Stimulated activated CD4-positive, alpha-beta T cell treated with anti-CD3 and anti-CD28 coated beads, Interleukin-4, amount 100 ng/mL, for 48 hours (primary cell): ENCODE measurements at regions not wholly inside any gene's neighbourhood (a gene's known extent, or its start where the extent isn't known, plus 50 kb on each side); places are given as distances from the start of the nearest gene placed in this dataset.

ENCODE experiments used
- DNase-seq, 2 donors: peaks; one replicate each; pipeline ENCODE4 v3.0.0-alpha.2; 2020; ENCODE audit warnings: low read depth in 2 of 2

DNA sequence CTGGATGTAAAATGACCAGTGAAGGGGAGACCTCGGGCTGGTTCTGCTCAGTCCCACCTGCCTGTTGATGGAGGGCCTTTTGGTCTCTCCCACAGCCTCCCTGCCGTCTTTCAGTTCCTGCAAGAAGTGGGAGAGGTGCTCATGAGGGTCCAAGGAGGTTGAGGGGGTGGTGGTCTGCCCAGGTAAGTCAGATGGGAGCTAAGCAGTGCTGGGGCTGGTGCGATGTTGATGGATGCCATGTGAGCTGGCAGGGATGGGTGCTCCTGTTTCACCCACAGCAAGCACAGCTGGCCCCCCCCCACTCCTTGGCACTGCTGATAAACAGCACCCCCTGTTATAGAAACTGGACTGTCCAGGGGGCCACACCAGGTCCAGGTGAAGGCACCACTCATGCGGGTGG lies 145.6 kb downstream of the NSG2 start:
- no peak for DNase-seq

DNA sequence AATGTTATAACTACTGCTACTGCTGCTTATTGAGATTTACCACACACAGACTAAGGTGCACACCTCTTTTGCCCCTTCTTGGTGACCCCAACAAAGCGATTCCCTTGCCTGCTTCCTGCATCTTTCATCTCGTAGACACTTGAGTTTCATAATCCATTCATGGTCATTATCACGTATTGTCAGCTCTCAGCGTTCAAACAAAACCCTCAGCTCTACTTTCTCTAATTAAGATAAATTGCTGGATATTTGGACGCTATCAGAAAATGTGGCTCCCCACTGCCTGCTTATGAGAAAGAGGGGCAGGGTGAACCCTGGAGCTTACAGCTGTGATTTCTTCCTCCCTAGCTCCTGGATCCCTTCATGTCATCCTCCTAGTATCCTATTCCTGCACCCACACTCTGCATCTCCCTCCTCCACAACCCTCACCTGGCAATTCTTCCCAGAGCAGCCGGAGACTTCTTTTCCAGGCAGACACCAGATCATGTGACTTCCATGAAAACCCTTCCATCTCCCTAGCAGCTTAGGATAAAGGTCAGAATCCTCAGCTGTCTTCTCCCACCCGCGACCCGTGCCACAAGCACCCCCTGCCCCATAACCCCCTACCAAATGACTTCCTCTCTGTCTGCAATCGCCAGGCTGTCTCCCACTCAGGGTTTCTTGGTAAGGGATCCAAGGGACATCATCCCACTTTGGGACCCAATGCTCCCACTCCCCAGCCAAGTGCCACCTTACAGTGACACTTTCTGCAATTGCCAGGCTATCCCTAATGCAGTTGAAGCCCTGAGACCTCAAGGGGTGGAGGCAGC lies 146.5 kb downstream of the NSG2 start:
- no peak for DNase-seq

DNA sequence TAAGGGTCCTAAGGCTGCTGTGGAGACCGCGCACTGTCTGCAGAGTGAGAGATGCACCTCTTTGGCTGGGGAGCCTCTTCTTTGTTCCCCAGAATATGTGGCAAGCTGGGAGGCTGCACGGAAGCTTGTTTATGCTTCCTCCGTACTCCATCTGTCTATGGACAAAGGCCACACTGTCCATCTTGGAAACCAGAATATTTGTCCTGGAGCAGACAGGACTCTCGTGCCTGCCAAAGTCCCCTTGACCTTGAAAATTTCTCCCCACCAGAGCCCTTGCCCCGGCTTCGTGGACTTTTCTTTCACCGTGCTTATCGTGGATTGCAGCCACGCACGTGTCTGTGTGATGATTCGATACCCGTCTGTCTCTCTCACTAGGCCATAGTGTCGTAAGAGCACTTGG lies 147.4 kb downstream of the NSG2 start:
- no peak for DNase-seq

DNA sequence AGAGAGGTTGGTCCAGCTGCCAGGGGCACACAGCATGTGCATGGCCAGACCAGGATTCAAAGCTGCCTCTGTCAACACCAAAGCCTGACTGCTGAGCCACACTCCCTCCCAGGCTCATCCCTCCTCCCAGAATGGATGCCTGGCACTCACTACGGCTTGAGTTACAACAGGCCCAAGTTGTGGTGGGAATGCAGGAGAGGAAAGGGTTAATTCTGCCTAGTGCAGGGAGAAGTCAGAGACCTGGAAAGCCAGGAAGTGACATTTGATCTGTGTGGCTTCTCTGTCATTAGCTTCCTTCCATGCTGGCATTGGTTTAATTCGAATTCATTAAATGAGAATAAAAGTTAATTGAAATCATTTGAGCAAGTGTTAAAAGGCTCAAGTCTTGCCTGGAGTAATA lies 150.0 kb downstream of the NSG2 start:
- no peak for DNase-seq

DNA sequence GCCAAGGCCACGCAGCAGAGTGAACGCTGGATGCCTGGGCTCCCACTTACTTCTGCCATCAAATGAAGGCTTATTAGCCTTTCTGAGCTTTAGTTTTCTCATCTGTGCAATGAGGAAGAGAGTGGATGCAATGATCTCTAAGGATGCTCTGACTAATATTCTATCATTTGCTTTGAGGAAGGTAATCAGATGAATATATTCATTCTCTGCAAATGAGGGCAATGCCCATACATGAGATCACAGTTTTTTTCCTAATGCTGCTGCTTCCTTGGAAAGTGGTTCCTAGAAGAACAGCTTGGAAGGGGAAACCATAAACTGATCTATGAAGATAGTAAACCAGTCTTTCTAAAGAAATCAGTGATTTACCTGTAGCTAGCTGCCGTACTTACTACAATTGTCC lies 152.4 kb downstream of the NSG2 start:
- no peak for DNase-seq

DNA sequence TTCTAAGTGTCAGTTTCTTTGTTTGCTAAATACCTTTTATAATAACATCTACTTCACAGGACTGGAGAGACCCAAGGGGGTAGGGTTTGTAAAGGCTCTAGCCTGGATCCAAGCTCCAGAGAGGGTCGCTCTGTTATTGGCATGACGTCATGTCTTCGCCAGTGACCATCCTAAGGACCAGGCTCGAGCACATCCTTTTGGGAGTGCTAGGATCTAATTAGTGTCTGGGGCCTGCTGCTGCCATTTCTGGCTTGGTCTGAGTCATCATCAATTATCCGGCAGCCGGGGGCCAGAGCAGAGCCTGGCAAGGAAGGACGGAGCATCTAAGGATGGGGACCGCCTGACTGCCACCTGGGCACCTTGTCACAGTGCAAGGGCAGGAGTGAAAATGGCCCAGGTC lies 153.0 kb downstream of the NSG2 start:
- DNase-seq: no peak

DNA sequence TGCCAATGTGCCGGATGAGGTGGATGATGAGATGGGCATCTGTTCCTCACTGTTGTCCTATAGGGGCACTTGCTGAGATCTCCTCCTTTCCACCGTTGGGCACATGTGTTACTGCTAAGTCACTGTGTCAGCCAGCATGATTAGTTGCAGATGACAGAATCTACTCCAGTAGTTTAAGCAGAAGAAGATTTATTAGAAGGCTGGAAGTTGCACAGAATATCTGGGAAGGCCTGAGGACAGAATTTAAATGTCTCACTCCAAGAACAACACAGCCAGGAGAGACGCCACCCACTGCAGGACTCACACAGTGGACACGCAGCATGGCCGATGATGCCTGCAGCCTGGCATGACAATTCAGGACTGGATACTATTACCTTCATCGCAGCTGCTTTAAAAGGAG lies 157.5 kb downstream of the NSG2 start:
- DNase-seq: no peak

DNA sequence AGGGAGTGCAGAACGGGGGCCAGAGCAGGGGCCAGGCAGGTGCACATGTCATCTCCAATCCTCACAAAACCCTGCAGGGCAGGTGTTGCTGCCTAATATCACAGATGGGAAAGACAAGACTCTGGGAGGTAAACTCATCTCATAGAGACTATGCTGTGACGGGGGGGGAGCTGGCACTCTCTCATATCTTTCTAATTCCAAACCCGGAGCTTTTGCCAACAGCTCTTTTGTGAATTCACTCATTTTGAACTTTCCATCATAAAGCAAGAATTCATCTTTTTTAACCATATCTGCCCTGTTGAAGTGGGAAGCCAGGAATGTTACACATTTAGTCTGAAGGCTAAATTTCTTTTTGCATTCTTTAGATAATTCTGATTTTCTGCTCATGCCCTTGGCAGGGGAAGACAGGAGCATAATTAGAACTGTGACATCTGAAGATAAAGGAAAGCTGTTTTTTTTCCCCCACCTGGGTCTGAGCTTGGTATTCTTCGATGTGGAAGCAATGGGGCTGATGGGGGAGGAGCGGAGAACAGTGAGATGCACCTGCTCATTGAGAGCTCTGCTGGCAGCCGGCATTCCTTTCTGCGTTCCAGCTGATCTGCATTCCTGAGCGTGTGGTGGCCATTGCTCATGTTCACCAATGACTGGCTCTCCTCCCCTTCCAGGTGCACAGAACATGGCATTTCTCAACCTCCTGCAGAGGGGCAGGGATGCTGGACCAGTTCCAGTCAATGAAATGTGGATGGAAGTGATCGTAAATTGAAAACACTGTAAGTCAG lies 159.2 kb downstream of the NSG2 start:
- no peak for DNase-seq

DNA sequence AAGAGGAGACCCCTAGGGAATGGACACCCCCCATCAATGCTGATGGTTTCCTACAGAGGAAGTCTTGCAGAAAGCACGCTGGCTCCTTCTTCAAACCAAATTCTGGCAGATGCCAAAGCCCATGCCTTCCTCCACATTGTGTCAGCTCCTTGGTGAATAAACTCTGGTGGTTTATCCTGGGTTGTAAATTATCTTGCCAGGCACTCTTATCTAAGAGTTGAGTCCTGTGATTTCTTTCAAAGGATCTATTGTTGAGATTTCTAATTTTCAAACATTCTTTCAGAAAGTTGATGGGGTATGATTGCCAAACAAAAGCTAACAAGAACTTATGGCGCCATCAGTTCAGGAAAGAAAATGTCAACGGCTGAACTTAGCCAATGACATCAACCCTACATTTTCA lies 160.4 kb downstream of the NSG2 start:
- DNase-seq: no peak

DNA sequence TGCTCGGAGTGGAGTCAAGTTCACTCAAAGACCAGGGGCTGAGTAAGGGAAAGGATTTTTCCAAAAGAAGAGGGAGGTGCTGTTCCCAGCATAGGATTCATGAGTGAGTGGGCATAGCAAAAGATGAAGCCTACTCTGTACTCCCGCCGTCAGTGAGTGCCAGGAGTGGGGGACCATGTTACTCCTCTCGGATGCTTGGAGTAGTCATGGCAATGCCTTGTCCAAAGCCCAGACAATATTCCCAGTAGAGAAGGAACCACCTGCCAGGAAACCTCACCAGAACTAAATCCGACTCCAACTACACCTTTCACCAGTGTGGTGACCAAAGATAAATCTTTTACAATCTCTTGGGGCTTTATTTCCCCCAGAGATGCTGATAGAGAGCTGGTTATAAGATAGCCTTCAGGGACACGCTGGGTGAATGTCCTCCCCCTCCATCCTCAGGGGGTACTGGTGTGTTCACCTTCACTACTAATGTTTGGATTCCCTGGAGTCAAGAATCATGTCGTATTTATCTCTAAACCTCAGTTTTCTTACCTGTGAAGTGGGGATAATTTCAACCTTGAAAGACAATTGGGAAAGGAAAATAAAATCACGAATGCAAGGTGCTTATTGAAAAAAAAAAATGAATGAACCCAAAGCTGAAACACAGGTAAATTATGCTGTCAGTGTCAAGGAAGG lies 165.2 kb downstream of the NSG2 start:
- no peak for DNase-seq

DNA sequence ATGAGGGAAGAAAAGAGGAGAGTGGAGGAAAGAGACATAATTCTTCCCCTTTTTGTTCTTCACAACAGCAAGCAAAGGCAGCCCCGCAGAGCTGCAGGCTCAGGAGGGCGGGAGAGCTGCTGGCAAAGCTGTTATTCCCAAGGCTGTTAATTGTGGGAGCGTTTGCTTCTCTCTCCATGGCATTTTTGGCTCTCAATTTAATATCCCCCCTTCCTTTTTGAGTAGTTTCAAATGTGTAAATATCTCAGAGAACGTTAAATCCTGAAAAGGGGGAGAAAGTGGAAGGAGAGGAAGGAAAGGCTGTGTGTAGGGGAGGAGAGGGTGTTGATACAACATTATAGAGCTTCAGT lies 165.7 kb downstream of the NSG2 start:
- DNase-seq: no peak

DNA sequence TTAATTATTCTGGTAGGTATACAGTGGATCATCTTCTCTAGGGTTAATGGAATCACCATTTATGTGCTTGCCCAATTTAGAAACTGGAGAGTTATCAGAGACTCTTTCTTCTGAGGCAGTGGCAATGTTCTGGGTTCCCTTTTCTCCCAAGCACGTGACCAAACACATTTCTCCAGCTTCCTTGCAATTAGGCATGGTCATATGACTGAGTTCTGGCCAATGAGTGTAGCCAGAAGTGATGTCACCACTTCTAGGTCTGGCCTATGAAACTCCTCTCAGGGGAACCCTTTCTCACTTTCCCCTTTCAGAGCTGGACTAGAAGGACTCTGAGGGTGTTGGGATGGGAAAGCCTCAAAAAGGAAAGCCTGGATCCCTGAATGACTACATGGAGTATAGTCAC lies 172.0 kb downstream of the NSG2 start:
- no peak for DNase-seq

DNA sequence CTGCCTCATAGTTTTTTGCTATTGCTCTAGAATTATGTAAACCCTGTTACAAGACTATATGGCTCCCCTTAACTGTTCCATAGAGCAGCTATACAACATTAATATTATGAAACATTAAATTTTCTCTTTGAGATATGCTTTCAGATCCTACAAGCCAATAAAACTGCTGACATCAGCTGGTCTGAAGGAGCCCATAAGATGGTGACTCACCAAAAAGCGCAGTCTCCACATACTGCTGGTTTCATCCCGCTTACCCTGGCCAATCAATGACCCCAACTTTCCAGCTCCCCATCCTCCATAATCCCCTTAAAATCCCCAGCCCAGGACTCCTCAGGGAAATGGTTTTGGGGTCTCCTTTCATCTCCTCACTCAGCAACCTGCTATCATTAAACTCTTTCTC lies 172.7 kb downstream of the NSG2 start:
- no peak for DNase-seq

DNA sequence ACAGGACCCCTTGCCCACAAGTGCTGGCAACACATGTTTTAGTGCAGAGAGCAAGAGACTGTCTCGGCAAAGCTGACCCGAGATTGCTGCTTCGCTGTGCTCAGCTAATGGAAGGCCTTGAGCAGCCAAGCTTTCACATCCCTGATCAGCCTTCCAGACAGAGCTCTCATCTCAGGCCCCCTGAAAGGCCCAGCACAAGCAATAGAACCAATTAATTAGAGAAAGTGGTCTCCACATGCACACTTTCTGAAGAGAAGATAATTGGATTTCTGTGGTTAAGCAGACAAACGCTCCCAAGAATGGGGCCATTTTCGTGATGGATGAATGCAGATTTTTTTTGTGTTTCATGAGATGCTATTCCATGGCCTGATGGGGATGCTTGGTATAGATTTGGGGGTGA lies 174.9 kb downstream of the NSG2 start:
- DNase-seq: no peak

DNA sequence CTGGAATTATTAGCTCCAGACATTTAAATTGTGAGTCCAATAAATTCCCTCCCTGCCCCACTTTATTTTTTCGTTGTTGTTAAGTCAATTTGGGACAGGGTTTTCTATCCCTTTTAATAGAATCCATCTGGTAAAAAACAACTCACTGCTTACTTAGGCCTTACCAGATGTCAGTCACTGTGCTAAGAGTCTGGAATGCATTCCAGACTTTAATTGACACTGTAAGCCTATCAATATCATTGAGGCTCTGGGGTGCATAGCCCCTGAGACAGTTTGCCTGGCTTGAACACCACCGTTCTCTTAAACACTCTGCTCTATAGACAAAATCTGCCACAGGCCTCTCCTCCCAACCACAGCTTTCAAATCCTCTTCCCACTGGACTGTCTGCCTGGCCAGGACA lies 175.9 kb downstream of the NSG2 start:
- no peak for DNase-seq

DNA sequence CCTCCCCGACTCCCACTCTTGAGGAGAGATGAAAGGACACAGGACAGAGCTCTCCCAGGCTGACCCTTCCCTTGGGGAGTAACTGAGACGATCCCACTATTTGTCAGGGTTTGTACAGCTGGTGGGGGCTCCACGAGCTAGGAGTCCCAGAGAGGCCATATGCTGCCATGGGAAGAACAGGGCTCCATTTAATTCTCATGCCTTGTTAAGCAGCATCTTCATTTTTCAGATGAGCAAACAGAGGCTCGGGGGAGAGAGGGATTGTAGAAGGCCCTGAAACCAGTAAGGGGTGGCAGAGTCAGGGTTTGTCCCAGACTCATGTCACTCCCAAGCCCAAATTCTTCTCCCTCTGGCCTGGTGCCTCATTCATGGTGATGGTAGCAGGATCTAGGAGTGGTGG lies 176.4 kb downstream of the NSG2 start:
- DNase-seq: no peak

DNA sequence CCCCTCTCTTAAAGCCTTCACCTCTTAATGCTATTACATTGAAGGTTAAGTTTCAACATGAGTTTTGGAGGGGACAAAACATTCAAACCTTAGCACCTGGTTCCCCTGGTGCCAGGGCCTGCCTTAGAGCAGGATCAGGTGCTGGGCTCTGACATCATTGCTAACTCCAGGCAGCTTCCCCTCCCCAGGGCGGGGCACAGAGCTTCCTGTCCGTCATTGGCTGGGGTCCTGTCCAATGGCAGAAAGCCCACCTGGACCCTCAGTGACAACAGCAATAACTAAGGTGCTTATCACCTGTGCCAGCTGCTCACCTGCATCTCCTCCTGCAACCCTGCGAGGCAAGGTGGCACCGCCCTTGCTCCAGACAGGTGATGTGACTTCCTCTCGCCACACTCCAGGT lies 177.4 kb downstream of the NSG2 start:
- DNase-seq: no peak

DNA sequence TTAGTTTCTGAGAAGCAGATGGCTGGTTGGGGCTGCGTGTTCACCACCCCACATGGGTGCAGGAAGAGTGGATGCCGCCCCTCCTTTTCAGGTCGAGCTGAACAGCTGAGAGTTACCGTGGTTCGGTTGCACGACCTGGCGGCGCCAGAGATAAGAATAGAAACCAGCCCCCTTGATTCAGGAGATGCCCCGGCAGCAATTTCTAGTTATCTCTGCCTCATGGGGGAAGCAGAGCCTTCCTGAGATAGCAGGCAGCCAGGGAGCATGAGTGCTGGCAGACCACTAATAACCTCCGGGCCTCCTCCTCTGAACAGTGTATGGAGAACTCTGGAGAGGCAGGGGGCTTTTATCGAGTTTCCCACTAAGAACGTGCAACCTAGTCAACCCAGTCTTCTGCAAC lies 177.8 kb downstream of the NSG2 start:
- DNase-seq: no peak

DNA sequence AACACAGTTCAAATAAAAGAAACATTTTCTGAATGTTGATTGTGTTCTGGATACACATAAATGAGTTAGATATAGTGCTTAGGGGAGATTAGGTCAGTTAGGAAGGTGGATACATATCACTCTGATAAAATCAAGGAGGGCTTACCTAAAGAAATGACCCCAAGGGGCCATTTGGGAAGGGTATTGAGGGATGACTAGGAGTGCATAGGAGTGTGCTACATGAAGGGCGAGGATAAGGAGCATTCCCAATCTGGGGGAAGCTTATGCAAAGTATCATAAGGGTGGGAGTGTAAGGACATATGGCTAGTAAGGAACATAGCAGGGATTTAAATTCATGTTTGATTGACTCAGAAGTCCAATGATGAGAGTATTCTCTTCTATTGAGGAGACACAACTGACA lies 183.6 kb downstream of the NSG2 start:
- DNase-seq: no peak

DNA sequence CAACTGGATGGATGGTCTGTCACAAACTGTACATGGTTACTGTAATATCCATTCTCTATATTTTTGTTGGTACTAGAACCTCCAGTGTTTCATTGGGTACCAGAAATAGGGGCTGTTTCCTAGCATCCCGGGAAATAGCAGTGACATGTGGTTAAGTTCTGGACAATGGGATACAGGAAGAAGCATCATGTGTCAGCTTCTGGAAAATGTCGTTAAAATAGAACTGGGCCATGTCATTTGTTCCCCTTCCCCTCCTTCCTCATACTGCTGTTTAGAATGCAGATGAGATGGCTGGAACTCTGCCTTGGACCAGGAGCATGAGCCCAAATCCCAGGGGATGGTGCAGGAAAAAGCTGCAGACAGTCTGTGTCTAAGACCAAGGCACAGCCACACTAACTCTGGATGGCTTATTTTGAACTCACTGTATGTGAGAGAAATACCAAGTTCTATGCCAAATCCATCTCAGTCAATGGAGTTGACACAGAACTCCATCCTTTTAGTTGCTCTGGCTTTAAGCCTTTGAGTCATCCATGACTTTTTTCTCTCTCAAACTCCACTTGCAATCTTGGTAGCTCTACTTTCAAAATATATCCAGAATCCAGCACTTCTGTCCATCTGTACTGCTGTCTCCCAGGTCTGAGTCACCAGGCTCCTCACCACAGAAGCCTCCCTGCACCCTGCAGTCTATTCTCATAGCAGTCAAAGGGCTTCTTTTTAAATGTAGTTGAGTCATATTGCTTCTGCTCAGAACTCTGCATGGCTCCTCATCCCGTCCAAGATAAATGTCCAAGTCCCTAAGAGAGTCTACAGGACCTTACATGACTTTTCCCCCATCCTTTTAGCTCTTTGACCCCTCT lies 184.2 kb downstream of the NSG2 start:
- no peak for DNase-seq

DNA sequence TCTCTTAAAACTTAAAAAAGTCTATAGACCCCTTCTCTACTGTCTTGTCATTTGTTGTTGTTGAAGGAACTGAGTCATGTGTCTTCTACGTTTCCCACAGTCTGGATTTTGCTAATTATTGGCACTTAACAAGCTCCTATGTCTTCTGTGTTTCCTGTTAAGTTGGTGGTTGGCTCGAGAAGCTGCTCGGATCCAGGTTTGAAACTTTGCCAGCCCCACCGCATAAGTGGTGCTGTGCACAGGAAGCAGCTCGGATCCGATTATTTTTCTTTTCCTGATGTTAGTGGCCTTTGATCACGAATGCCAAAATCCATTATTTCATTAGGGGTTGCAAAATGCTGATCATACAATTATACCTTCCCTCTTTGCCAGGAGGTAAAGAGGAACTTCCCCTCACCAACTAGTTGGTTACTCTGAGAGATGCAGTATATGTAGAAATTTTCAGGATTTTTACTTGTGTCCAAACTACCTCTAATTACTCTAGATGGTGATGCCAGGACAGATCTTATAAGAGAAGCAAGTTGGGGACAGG lies 186.5 kb downstream of the NSG2 start:
- DNase-seq: no peak

DNA sequence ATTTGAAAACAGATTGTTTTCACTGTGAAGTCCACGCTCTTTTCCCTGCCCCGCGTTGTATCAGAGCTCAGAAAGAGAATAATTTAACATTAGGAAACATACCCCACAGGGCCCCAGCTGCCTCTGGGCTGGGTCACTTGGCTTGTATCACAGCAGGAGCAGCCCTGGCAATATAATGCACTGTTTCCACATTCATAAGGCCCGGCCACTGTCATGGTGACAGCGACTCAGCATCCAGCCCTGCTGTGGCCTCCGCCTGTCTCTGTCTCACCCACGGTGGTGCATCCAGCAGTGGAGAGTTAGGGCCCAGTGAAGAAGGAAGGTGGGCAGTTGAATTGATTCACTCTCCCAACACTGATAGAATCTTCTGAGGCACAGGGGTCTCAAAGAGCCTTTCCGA lies 188.9 kb downstream of the NSG2 start:
- DNase-seq: no peak
